ENCODE measurements at regions not wholly inside any gene's neighbourhood (a gene's known extent, or its start where the extent isn't known, plus 50 kb on each side); places are given as distances from the start of the nearest gene placed in this dataset.

- TF ChIP-seq EZH2phosphoT487 (IDR thresholded peaks at IDR 0.05; ENCODE audit: low read depth) = no peak
- no peak for TF ChIP-seq CTCF (IDR thresholded peaks at IDR 0.05; ENCODE audit: low read depth, low read length)
Measured at GRCh38 chr21:14833241-14833640, 231.6 kb downstream of the NRIP1 start.

Measured in OCI-LY3 (cell line).